Karpas-422 (cell line): ENCODE measurements at regions not wholly inside any gene's neighbourhood (a gene's known extent, or its start where the extent isn't known, plus 50 kb on each side); places are given as distances from the start of the nearest gene placed in this dataset.

Experiments used
- DNase-seq: peaks from one replicate; pipeline ENCODE4 v3.0.0-alpha.2; 2015
- H2AFZ ChIP-seq: fragments of 200-600 bp; sonication (generic); 2 replicates; pipeline ENCODE4 v1.6.1; 2014; ENCODE audit warnings: antibody characterized with exemption, low read length, mixed read lengths
- H3K27ac ChIP-seq: fragments of 200-600 bp; sonication (generic); 2 replicates; pipeline ENCODE4 v1.5.1; 2014; ENCODE audit warnings: mild to moderate bottlenecking, low read length, moderate library complexity
- H3K27me3 ChIP-seq: fragments of 200-600 bp; sonication (generic); 2 replicates; pipeline ENCODE4 v1.6.1; 2014; ENCODE audit warnings: low read length, mixed read lengths
- H3K36me3 ChIP-seq: fragments of 200-600 bp; sonication (generic); 2 replicates; pipeline ENCODE4 v1.6.1; 2014; ENCODE audit warnings: low read length, mixed read lengths; ENCODE audit not compliant: insufficient read depth
- H3K4me1 ChIP-seq: fragments of 200-600 bp; sonication (generic); 2 replicates; pipeline ENCODE4 v1.6.1; 2014; ENCODE audit warnings: mild to moderate bottlenecking, low read length, mixed read lengths
- H3K4me2 ChIP-seq: fragments of 200-600 bp; sonication (generic); 2 replicates; pipeline ENCODE4 v1.6.1; 2014; ENCODE audit warnings: low read length, low read depth, mild to moderate bottlenecking; ENCODE audit not compliant: poor library complexity, severe bottlenecking
- H3K4me3 ChIP-seq: fragments of 200-600 bp; sonication (generic); 2 replicates; pipeline ENCODE4 v1.5.1; 2014; ENCODE audit warnings: mild to moderate bottlenecking, antibody characterized with exemption, low read length, mixed read lengths
- H3K79me2 ChIP-seq: fragments of 200-600 bp; sonication (generic); 2 replicates; pipeline ENCODE4 v1.6.1; 2014; ENCODE audit warnings: mild to moderate bottlenecking, low read length, mixed read lengths
- H3K9ac ChIP-seq: fragments of 200-600 bp; sonication (generic); 2 replicates; pipeline ENCODE4 v1.6.0; 2014; ENCODE audit warnings: low read length
- H3K9me2 ChIP-seq: fragments of 200-600 bp; sonication (generic), shearing (Covaris generic); replicated peaks from 2 replicates; pipeline ENCODE4 v1.6.0; 2014; ENCODE audit warnings: mild to moderate bottlenecking, low read length, moderate library complexity; ENCODE audit not compliant: insufficient read depth
- H3K9me3 ChIP-seq: fragments of 300-700, 200-600 bp; sonication (generic); 2 replicates; pipeline ENCODE4 v1.6.1; 2014; ENCODE audit warnings: low read length, mixed read lengths
- H4K20me1 ChIP-seq: fragments of 200-600 bp; sonication (generic); 2 replicates; pipeline ENCODE4 v1.6.1; 2014; ENCODE audit warnings: mild to moderate bottlenecking, antibody characterized with exemption, low read length, low read depth; ENCODE audit not compliant: insufficient read depth

DNA sequence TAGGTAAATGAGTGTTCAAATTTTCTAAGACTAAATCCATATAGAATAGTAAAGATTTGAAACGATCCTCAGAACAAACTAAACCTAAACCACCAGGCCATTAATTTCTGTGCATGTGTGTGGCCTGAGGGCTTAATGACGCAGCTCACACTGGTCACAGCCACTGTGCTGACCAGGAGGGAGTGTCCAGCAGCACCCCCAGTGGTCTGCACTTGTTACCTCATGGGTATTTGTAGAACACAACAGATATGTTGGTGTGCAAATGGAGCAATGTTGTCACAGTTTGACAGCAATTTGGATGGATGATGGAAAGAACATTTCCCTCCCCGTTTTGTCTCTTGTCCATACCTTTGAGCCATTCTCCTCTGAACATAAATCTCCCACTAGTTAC lies 122.4 kb upstream of the EXOC2 start:
- DNase-seq = no peak
- no peak overlapping the region for H3K9ac ChIP-seq
- H3K27me3 ChIP-seq = no peaks in the 10 kb centered on the region
- no peaks in the 10 kb centered on the region for H3K4me1 ChIP-seq
- H3K27ac ChIP-seq = no peak overlapping the region
- no peak overlapping the region for H3K4me3 ChIP-seq
- no peak overlapping the region for H3K4me2 ChIP-seq
- H3K79me2 ChIP-seq = no peaks in the 10 kb centered on the region
- H3K36me3 ChIP-seq = no peaks in the 10 kb centered on the region
- no peaks in the 10 kb centered on the region for H4K20me1 ChIP-seq
- no peaks in the 10 kb centered on the region for H3K9me2 ChIP-seq
- H3K9me3 ChIP-seq = no peaks in the 10 kb centered on the region
- no peak overlapping the region for H2AFZ ChIP-seq

DNA sequence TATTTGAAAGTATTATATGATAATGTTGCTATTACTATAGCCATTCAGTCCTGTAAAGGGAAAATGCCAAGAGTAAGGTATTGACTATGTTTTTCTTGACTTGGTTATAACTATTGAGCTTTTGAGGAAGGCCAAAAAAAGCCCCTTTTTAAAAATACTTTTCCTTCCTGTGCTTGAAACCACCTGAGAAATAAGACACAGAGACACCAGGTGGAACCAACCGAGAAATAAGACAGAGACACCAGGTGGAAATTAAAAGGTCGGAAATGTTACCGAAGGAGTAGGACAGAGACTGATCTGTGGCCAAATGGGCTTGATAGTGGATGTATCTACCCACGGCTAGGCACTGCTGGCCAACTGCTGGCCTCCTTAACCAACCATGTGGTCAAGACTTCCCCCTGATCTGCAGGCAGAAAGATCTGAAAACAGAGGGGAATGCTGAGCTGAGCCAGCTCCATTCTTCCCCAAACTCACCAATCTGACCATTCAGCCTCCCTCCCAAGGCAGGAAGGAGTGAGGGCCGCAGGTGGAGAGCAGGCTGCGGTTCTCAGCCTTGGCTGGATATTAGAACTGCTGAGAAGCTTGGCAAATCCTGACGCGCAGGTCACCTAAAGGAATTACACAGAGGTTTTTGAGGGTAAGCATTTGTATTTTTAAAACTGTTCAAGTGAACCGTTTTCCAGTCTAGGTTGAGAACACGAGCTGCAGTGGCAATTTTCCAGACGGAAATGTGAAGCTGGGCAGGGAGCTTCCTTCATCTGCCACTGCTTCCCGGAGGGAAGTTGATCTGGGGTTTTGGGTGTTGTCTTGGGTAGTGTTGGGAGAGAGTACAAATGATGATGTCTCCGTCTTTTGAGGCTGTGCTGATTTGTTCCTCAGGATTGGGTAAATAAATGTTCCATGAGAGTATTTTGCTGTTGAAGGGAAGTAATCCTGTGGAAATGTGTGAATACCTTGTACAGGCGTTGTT lies 121.7 kb upstream of the EXOC2 start:
- H3K27me3 ChIP-seq = no peaks in the 10 kb centered on the region
- H3K4me1 ChIP-seq = no peaks in the 10 kb centered on the region
- no peak overlapping the region for H3K4me3 ChIP-seq
- no peak overlapping the region for H3K9ac ChIP-seq
- no peaks in the 10 kb centered on the region for H3K9me3 ChIP-seq
- H3K36me3 ChIP-seq = no peaks in the 10 kb centered on the region
- H4K20me1 ChIP-seq = no peaks in the 10 kb centered on the region
- no peaks in the 10 kb centered on the region for H3K9me2 ChIP-seq
- no peak overlapping the region for H3K27ac ChIP-seq
- no peak overlapping the region for H3K4me2 ChIP-seq
- H2AFZ ChIP-seq = no peak overlapping the region
- DNase-seq = no peak
- no peaks in the 10 kb centered on the region for H3K79me2 ChIP-seq

DNA sequence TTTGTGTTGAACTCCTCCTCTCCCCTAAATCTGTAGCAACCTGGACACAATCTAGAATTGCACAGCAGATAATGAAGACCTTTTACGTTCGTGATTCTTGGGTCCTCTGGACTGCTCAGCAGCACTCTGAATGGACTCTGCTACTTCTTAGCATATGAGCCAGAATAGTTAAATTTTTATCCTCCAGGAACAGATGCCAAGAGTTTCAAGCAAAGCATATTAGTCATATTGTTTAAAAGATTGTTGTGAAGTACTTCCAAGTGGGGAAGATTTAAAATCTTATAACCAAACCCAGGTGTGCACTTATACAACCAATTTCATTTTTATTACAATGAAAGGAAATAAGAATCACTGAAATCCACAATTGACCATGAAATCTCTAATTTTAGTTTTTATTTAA lies 118.9 kb upstream of the EXOC2 start:
- Histone ChIP-seq H3K9me3 (no peaks in the 10 kb centered on the region), H3K36me3 (no peaks in the 10 kb centered on the region), H3K79me2 (no peaks in the 10 kb centered on the region), H3K4me1 (no peaks in the 10 kb centered on the region), H2AFZ (no peak overlapping the region), H3K27ac (no peak overlapping the region), H3K4me3 (no peak overlapping the region), H3K4me2 (no peak overlapping the region), H4K20me1 (no peaks in the 10 kb centered on the region), H3K9me2 (no peaks in the 10 kb centered on the region), H3K27me3 (no peaks in the 10 kb centered on the region), H3K9ac (no peak overlapping the region)
- no peak for DNase-seq

DNA sequence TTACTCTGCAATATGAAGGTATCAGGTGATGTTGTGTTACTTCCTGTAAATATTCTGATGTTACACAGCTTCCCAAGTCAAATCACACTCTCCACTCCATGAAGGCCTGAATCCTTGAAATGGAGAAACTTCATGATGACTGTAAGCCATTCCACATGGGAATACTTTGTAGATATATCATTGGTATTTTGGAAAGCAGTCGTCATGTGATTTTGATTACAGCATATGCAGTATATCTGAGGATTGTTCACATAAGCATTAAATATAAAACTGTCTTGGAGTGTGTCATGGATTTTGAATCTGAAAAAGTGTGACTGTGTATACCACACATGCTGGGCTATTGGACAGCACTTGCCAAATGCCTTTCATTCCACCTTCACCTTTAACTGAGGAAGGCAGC lies 118.3 kb upstream of the EXOC2 start:
- no peaks in the 10 kb centered on the region for H3K79me2 ChIP-seq

DNA sequence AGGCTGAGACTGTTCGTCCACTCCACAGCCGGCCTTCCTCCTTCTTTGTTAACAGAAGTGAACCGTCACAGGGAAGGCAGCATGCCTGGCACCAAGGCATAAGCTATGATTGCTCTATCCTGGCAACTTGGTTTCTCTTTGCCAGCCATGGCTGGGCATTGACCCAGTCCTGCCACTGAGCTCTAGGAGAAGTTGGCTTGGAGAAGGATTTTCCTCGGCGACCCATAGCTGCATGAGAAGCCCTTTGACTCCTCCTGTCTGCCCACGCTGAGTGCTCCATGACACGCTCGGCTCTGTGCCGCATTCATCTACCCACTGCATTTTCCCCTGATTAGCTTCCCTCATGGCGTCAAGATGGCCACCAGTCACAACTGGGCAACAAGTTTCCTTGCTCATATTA lies 111.8 kb upstream of the EXOC2 start:
- Histone ChIP-seq H3K4me1 (no peaks in the 10 kb centered on the region), H3K27ac (no peak overlapping the region), H3K27me3 (no peaks in the 10 kb centered on the region), H3K9ac (no peak overlapping the region), H3K4me2 (no peak overlapping the region), H3K9me2 (no peaks in the 10 kb centered on the region), H3K4me3 (no peak overlapping the region), H3K9me3 (no peaks in the 10 kb centered on the region), H2AFZ (no peak overlapping the region), H3K36me3 (no peaks in the 10 kb centered on the region), H3K79me2 (no peaks in the 10 kb centered on the region), H4K20me1 (no peaks in the 10 kb centered on the region)
- no peak for DNase-seq

More for the DNA sequence above, 118.3 kb upstream of the EXOC2 start:
- Histone ChIP-seq H3K9me3 (no peaks in the 10 kb centered on the region), H3K4me2 (no peak overlapping the region), H4K20me1 (no peaks in the 10 kb centered on the region), H3K9ac (no peak overlapping the region), H3K36me3 (no peaks in the 10 kb centered on the region), H3K27ac (no peak overlapping the region), H3K4me1 (no peaks in the 10 kb centered on the region), H3K9me2 (no peaks in the 10 kb centered on the region), H3K4me3 (no peak overlapping the region), H2AFZ (no peak overlapping the region), H3K27me3 (no peaks in the 10 kb centered on the region)
- no peak for DNase-seq

DNA sequence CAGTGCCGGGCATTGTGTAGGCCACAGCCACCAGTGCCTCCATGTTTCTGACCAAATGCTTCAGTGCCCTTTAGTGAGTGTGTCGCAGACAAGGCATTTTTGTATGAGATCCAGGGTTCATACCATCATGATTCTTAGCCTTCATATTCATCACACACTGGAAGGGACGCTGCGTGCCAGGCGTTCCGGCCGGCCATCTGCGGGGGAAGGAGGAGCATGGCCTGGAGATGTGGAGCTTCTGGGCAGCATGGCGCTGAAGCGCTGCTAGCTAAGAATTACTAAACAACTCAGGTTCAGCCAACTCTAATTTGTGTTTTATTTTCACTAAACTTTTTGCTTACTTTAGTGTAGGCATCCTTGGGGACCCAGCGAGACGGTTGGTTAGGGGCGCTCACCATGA lies 111.4 kb upstream of the EXOC2 start:
- Histone ChIP-seq H3K9ac (no peak overlapping the region), H3K9me2 (no peaks in the 10 kb centered on the region), H3K36me3 (no peaks in the 10 kb centered on the region), H3K4me3 (no peak overlapping the region), H2AFZ (no peak overlapping the region), H4K20me1 (no peaks in the 10 kb centered on the region), H3K4me2 (no peak overlapping the region), H3K27ac (no peak overlapping the region), H3K9me3 (no peaks in the 10 kb centered on the region), H3K4me1 (no peaks in the 10 kb centered on the region), H3K79me2 (no peaks in the 10 kb centered on the region), H3K27me3 (no peaks in the 10 kb centered on the region)
- no peak for DNase-seq

DNA sequence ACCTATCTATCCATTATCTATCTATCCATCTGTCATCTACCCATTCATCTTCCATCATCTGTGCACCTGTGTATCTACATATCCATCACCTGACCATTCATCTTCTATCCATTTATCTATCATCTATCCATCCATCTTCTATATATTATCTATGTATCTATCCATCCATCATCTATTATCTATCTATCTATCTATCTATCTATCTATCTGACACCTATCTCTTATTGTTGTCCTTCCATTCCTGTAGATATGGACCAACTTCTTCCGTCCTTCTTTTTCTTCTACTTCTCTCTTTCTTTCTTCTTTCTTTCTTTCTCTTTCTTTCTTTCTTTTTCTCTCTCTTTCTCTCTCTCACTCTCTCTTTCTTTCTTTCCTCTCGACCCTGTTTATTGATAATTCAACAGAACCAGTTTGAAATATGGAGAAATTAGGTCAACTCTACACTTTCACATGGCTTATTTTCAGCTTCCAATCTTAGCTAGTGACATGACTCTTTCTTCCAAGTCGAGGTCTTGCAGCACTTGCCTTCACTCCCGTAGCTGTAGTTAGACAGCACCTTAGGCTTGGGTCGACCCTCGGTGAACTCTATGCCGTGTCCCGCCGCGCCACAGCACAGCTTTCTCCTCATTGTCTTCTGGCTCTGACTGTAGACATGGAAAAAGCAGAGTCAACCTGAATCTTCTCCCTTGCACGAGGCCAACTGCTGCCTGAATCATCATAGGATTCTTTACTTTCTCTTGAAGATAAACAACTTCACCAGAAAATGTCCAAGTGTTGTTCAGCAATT lies 110.4 kb upstream of the EXOC2 start:
- Histone ChIP-seq H4K20me1 (no peaks in the 10 kb centered on the region), H3K9ac (no peak overlapping the region), H3K79me2 (no peaks in the 10 kb centered on the region), H3K9me3 (no peaks in the 10 kb centered on the region), H3K27me3 (no peaks in the 10 kb centered on the region), H3K4me1 (no peaks in the 10 kb centered on the region), H3K4me2 (no peak overlapping the region), H2AFZ (no peak overlapping the region), H3K36me3 (no peaks in the 10 kb centered on the region), H3K4me3 (no peak overlapping the region), H3K27ac (no peak overlapping the region), H3K9me2 (no peaks in the 10 kb centered on the region)
- DNase-seq = no peak

DNA sequence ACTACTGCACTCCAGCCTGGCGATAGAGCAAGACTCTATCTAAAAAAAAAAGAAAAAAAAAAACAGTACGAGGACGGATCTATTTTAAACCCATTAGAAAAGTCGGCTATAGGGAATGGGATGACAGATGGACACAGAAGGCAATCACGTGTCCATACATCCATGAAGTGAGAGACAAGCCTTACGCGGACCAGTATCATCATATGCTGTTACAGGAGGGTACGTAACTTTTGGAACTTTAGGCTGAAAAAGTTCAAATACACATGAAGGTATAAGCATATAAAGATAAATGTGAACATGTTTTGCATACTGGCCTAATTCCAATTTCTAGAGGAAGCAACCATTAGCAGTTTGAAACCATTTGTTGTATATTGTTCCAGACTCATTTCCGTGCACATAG lies 109.8 kb upstream of the EXOC2 start:
- H3K9me3 ChIP-seq = no peaks in the 10 kb centered on the region
- no peaks in the 10 kb centered on the region for H4K20me1 ChIP-seq
- no peak overlapping the region for H2AFZ ChIP-seq
- no peak for DNase-seq
- no peak overlapping the region for H3K27ac ChIP-seq
- H3K9ac ChIP-seq = no peak overlapping the region
- no peaks in the 10 kb centered on the region for H3K79me2 ChIP-seq
- no peaks in the 10 kb centered on the region for H3K36me3 ChIP-seq
- H3K9me2 ChIP-seq = no peaks in the 10 kb centered on the region
- H3K4me1 ChIP-seq = no peaks in the 10 kb centered on the region
- no peak overlapping the region for H3K4me3 ChIP-seq
- H3K27me3 ChIP-seq = no peaks in the 10 kb centered on the region
- no peak overlapping the region for H3K4me2 ChIP-seq
